ENCODE measurements at regions not wholly inside any gene's neighbourhood (a gene's known extent, or its start where the extent isn't known, plus 50 kb on each side); places are given as distances from the start of the nearest gene placed in this dataset.

DNA sequence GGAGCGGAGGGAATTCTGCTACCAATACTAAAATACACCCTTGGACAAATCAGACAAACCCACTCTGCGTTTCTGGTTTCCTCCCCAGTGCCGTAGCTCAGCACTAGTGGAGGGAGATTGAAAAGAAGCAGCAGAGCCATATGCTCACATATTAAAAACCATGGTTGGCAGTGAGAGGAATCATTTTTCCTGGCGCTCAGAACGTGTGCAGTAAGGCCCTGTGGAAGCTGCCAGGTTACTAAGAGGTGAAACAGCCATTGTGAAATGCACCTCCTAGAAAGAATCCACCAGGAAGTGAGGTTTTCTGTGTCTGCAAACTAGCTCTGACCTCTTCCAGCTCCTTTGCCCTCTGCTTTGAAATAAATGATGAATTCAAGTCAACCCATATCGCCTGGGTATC is 177.2 kb downstream of the ERCC6L2 start:
- Histone ChIP-seq H3K4me3 (ENCODE audit: low read length) (no peak overlapping the region), H3K9ac (ENCODE audit: low read length) (no peak overlapping the region), H3K27ac (ENCODE audit: low read length) (no peak overlapping the region)

DNA sequence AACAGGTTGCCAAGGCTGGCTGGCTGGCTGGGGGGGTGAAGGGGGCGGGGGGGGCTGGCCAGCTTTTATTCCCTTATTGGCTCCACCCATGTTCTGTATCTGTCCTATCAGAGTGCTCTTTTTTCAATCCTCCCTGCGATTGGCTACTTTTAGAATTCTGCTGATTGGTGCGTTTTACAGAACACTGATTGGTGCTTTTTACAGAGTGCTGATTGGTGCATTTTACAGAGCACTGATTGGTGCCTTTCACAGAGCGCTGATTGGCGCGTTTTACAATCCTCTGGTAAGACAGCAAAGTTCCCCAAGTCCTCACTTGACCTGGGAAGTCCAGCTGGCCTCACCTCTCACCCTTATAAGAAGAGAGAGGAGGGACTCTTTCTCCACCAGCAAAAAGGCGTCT is 175.9 kb downstream of the ERCC6L2 start:
- Histone ChIP-seq H3K27me3 (ENCODE audit: control insufficient read depth, insufficient read depth, low read length) (peaks cover 15% of the 10 kb centered on the region), H3K4me3 (ENCODE audit: low read length) (no peak overlapping the region), H3K27ac (ENCODE audit: low read length) (no peak overlapping the region), H3K36me3 (ENCODE audit: control insufficient read depth, low read depth, low read length) (no peaks in the 10 kb centered on the region), H3K9ac (ENCODE audit: low read length) (no peak overlapping the region), H3K4me1 (ENCODE audit: control insufficient read depth, low read depth, low read length) (peaks cover 21% of the 10 kb centered on the region), H3K9me3 (ENCODE audit: control insufficient read depth, low read depth, low read length) (no peaks in the 10 kb centered on the region)

More for the DNA sequence above, 177.2 kb downstream of the ERCC6L2 start:
- H3K27me3 ChIP-seq (ENCODE audit: control insufficient read depth, insufficient read depth, low read length) = peaks cover 3% of the 10 kb centered on the region
- H3K4me1 ChIP-seq (ENCODE audit: control insufficient read depth, low read depth, low read length) = peaks cover 14% of the 10 kb centered on the region
- H3K36me3 ChIP-seq (ENCODE audit: control insufficient read depth, low read depth, low read length) = no peaks in the 10 kb centered on the region
- no peaks in the 10 kb centered on the region for H3K9me3 ChIP-seq (ENCODE audit: control insufficient read depth, low read depth, low read length)

DNA sequence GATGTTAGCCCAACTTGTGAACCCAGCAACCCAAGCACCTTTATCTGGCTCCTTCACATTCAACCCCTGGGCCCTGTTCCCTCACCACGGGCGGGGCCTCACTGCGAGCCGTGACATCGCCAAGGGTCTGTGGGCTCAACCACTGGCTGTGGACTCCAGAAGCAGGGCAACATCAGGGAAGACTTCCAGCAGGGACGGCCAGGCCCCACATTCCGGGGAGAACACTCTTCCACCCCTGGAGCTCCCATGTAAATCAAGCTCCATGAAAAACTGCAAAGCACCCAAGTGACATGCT is 175.3 kb downstream of the ERCC6L2 start:
- Histone ChIP-seq H3K9ac (ENCODE audit: low read length) (no peak overlapping the region), H3K27me3 (ENCODE audit: control insufficient read depth, insufficient read depth, low read length) (peaks cover 15% of the 10 kb centered on the region), H3K27ac (ENCODE audit: low read length) (no peak overlapping the region)

DNA sequence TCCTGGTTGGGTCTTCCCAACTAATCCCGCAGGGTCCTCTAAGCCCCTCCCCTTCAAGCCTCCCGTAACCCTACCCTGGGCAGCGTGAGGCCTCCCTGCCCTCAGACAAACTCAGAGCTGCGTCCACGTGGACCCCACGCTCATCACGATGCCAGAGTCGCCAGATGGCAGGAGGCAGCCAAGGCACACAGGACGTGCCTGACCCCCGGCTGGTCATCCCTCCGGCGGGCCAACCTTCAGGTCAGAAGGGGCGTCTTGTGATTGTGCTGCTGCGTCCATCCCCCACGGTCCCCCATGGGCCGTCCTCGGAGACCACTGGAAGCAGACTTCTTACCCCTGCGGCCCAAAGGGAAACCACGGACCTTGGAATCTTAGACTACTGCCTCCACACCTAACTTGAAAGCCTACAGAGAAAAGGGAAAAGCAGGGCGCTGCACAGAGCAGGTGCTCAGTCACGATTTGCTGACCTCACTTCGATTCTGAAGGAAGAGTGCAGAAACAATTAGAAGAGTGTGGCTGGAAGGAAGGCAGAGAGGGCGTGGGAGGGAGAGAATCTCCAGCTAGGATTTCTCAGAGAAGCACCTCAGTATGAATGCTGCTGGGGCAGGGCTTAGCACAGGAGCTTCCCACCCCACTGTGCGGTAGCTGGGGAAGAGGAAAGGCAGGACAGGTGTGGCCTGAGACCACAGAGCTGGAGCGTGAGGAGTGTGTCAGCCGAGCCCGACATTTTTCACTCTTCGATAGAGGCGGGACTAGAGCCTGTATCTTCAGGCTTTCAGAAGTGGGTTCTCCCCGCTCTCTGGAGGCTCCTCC is 174.8 kb downstream of the ERCC6L2 start:
- Histone ChIP-seq H3K4me3 (ENCODE audit: low read length) (no peak overlapping the region), H3K9ac (ENCODE audit: low read length) (no peak overlapping the region), H3K27me3 (ENCODE audit: control insufficient read depth, insufficient read depth, low read length) (peaks cover 15% of the 10 kb centered on the region), H3K9me3 (ENCODE audit: control insufficient read depth, low read depth, low read length) (no peaks in the 10 kb centered on the region), H3K4me1 (ENCODE audit: control insufficient read depth, low read depth, low read length) (peaks cover 26% of the 10 kb centered on the region), H3K36me3 (ENCODE audit: control insufficient read depth, low read depth, low read length) (no peaks in the 10 kb centered on the region), H3K27ac (ENCODE audit: low read length) (no peak overlapping the region)

More for the DNA sequence above, 175.3 kb downstream of the ERCC6L2 start:
- Histone ChIP-seq H3K36me3 (ENCODE audit: control insufficient read depth, low read depth, low read length) (no peaks in the 10 kb centered on the region), H3K9me3 (ENCODE audit: control insufficient read depth, low read depth, low read length) (no peaks in the 10 kb centered on the region), H3K4me1 (ENCODE audit: control insufficient read depth, low read depth, low read length) (peaks cover 26% of the 10 kb centered on the region), H3K4me3 (ENCODE audit: low read length) (no peak overlapping the region)

DNA sequence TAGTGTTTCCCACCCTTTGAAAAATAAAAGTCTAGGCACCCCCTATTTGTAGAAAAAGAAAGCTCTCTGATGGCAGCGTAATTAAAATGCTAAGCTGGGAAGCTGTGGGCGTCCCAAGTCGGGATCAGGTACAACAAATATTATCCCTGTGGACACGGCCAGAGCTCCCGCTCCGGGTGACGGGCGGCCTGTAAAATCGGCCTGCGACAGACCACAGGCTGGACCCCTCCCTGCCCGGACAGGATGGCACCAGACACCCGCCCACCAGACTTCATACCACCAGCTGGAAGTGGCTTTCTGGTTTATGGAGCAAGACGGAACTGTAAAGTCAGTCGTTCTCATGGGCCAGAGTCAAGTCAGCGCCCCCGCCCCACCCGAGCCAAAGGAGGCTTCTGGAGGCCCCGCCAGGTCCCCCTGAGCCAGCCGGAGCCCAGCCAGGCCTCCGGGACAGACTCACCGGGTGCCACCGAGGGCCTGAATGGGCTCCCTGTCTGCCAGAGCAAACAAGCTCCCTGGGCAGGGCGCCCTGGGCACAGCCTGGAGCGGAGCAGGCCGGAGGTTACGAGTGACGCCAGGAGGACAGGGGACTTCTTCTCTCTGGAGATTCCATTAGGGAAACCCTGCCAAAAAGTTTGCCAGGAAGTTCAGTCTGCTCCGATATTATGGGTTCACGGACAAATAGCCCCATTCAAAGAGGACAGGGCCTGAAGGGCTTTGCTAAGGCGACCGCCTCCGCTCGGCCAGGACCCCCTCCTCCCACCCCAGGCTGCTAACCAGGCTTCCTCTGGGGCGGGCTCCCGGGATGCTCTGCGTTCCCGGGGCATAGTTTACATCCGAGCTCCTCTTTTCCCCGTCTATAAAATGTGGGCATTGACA is 173.7 kb downstream of the ERCC6L2 start:
- Histone ChIP-seq H3K4me3 (ENCODE audit: low read length) (no peak overlapping the region), H3K27me3 (ENCODE audit: control insufficient read depth, insufficient read depth, low read length) (peaks cover 15% of the 10 kb centered on the region), H3K27ac (ENCODE audit: low read length) (no peak overlapping the region), H3K9ac (ENCODE audit: low read length) (peak overlapping the region; percentile 13), H3K9me3 (ENCODE audit: control insufficient read depth, low read depth, low read length) (no peaks in the 10 kb centered on the region), H3K36me3 (ENCODE audit: control insufficient read depth, low read depth, low read length) (no peaks in the 10 kb centered on the region), H3K4me1 (ENCODE audit: control insufficient read depth, low read depth, low read length) (peaks cover 26% of the 10 kb centered on the region)

DNA sequence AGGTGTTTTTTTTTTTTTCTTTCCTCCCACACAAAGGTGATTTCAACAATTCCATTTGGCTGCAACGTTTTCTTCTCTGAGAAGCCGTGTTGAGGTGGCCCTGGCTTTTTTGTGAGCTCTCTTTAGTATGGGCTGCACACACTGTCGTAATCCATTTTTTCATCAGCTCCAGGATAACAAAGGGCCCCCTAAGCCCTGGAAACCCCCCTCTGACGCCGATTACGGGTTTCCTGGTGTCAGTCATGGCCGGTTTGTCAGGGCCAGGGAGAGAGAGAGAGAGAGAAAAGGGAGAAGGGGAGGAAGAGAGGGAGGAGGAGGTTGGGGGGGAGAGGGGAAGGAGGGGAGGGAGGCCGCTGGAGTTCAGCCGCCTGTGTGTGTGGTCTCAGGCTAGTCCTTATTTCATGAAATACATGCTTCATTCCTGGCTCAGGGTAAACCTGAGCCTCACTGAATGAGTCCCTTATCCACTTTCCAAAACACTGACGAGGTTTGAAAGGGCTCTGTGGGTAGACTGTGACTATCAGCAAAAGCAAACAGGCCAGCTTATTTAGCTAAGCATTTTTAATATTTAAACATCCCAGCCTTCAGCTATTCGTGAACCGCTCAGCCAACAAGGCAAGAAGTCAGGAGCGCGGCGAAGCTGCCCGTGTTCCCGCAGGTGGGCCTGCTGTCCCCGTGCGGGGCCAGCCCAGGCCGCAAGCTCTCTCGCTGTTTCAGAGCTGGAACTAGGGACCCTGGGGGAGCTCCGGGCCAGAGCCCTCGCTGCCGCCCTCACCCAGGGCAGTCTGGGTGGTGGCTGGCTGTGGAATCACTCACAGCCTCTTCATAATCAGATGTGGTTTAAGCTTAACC is 172.8 kb downstream of the ERCC6L2 start:
- H3K4me1 ChIP-seq (ENCODE audit: control insufficient read depth, low read depth, low read length) = peaks cover 26% of the 10 kb centered on the region
- peak overlapping the region; percentile 13 for H3K9ac ChIP-seq (ENCODE audit: low read length)
- H3K27me3 ChIP-seq (ENCODE audit: control insufficient read depth, insufficient read depth, low read length) = peaks cover 15% of the 10 kb centered on the region
- H3K9me3 ChIP-seq (ENCODE audit: control insufficient read depth, low read depth, low read length) = no peaks in the 10 kb centered on the region
- H3K36me3 ChIP-seq (ENCODE audit: control insufficient read depth, low read depth, low read length) = no peaks in the 10 kb centered on the region
- H3K4me3 ChIP-seq (ENCODE audit: low read length) = no peak overlapping the region
- no peak overlapping the region for H3K27ac ChIP-seq (ENCODE audit: low read length)

DNA sequence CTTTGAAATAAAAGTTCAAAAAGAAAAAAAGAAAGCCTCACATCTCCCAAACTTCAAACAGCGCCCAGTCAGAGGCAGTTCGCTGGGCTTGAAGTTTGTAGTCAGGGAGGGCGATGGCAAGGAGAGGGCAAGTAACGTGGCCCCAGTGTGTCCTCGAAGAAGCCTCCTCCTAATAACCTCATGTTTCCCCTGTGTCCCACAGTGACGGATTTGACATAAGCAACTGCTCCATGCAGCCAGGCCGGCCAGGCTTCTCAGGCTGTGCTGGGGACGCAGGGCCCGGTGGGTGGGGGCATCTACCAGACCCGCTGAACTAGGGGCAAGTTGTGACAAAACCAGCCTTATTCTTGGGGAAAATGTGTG is 172.2 kb downstream of the ERCC6L2 start:
- Histone ChIP-seq H3K4me1 (ENCODE audit: control insufficient read depth, low read depth, low read length) (peaks cover 26% of the 10 kb centered on the region), H3K36me3 (ENCODE audit: control insufficient read depth, low read depth, low read length) (no peaks in the 10 kb centered on the region), H3K9me3 (ENCODE audit: control insufficient read depth, low read depth, low read length) (no peaks in the 10 kb centered on the region), H3K27ac (ENCODE audit: low read length) (no peak overlapping the region), H3K9ac (ENCODE audit: low read length) (peak overlapping the region; percentile 13), H3K27me3 (ENCODE audit: control insufficient read depth, insufficient read depth, low read length) (peaks cover 15% of the 10 kb centered on the region), H3K4me3 (ENCODE audit: low read length) (no peak overlapping the region)

DNA sequence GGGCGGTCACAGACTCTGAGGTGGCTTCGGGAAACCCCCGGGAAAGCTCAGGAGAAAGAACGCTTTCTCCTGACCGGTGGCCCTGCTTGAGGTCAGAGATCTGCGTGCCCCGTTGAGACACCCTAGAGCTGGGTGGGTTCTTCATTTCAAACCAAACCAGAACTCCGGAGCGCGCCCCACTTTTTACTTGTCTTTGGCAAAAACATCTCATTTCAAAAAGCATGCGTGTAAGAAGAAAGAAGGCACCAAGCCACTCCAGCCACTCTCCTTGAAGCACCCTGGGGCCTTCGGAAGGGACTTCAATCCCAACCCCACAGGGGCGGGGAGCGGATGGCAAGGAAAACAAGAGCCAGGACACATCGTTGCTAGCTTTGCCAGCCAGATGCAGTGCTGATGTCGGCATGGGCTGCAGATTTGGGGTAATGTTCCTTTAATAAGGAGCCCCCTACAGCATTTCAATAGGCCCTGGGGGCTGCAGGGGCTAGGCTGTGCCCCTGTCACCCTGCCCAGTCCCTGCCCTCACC is 171.7 kb downstream of the ERCC6L2 start:
- Histone ChIP-seq H3K27ac (ENCODE audit: low read length) (no peak overlapping the region), H3K36me3 (ENCODE audit: control insufficient read depth, low read depth, low read length) (no peaks in the 10 kb centered on the region), H3K27me3 (ENCODE audit: control insufficient read depth, insufficient read depth, low read length) (peaks cover 19% of the 10 kb centered on the region), H3K9me3 (ENCODE audit: control insufficient read depth, low read depth, low read length) (no peaks in the 10 kb centered on the region), H3K4me3 (ENCODE audit: low read length) (no peak overlapping the region), H3K9ac (ENCODE audit: low read length) (no peak overlapping the region), H3K4me1 (ENCODE audit: control insufficient read depth, low read depth, low read length) (peaks cover 26% of the 10 kb centered on the region)

DNA sequence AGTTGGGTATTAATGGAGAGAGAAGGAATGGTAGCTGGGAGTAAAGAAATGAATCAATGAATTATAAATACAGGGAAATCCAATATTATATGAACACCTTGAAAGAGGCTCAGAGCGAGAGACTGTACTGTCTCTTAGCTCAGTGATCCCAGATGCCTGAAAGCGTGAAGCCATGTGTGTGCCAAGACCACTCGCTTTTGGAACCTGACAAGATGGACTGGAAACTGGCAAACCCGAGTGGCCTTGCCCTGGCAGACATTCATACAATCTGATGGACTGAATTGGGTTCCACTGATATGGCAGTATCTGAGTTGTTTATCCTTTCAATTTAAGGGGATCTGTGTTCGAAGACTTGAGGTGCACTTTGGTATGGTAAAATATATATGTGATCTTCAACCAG is 170.3 kb downstream of the ERCC6L2 start:
- no peaks in the 10 kb centered on the region for H3K36me3 ChIP-seq (ENCODE audit: control insufficient read depth, low read depth, low read length)
- H3K27ac ChIP-seq (ENCODE audit: low read length) = no peak overlapping the region
- H3K9me3 ChIP-seq (ENCODE audit: control insufficient read depth, low read depth, low read length) = no peaks in the 10 kb centered on the region
- H3K4me3 ChIP-seq (ENCODE audit: low read length) = no peak overlapping the region
- peaks cover 31% of the 10 kb centered on the region for H3K27me3 ChIP-seq (ENCODE audit: control insufficient read depth, insufficient read depth, low read length)
- H3K4me1 ChIP-seq (ENCODE audit: control insufficient read depth, low read depth, low read length) = peaks cover 29% of the 10 kb centered on the region
- no peak overlapping the region for H3K9ac ChIP-seq (ENCODE audit: low read length)

DNA sequence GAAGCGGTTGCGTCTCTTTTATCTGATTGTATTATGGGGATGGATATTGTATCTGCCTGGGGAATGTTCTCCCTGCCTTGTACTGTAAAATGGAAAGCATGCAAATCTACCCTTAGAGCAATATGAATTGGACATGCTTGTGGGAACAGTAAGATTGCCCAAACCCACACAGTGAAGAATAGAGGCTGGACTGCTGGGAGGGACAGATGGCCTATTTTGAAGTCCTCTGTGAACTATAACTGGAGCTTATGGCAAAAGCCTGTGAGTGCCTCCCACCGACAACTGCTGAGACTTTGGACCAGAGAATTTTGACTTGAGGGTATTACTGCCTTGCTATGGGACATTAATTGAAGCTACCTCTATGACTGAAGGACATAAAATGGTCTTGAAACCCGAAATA is 168.9 kb downstream of the ERCC6L2 start:
- Histone ChIP-seq H3K9ac (ENCODE audit: low read length) (no peak overlapping the region), H3K36me3 (ENCODE audit: control insufficient read depth, low read depth, low read length) (no peaks in the 10 kb centered on the region), H3K9me3 (ENCODE audit: control insufficient read depth, low read depth, low read length) (no peaks in the 10 kb centered on the region), H3K4me3 (ENCODE audit: low read length) (no peak overlapping the region), H3K27me3 (ENCODE audit: control insufficient read depth, insufficient read depth, low read length) (peaks cover 31% of the 10 kb centered on the region), H3K27ac (ENCODE audit: low read length) (no peak overlapping the region), H3K4me1 (ENCODE audit: control insufficient read depth, low read depth, low read length) (peaks cover 30% of the 10 kb centered on the region)
